NCI-H146 (cell line): ENCODE measurements at regions not wholly inside any gene's neighbourhood (a gene's known extent, or its start where the extent isn't known, plus 50 kb on each side); places are given as distances from the start of the nearest gene placed in this dataset.
"Not testable (repeated sequence)": the region's sequence is repeated elsewhere in the genome, so short reads cannot be mapped to it uniquely, and the experiment has no call there.

Experiments
- DNase-seq: peaks from one replicate; lab custom pipeline; 2025; lab: John Stamatoyannopoulos, UW

DNA sequence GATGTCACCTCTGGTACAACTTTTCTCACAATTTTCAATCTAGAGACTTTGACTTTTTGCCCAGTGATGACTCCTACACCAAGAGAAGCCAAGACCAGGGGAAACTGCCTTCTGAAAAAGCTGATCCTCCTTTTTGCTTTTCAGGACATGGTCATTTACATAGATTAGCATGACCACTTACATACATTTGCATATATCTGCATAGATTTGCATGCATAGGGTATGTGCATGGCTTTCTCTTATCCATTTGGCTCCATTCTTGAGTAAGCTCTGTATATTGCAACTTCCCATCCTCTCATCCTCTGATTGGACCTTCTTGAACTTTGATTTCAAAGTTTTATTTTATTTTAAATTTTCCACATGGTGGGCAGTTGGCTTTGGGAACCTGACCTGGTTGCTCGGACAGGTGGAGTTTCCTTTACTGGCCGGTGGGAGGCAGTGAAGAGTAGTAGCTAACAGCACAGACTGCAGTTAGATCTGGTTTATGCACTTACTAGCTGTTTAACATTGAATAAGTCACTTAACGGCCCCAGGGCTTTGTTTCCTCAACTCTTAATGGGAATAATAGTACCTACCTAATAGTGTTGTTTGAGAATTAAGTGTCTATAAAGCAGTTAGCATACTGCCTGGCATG lies 92.9 kb downstream of the GPR139 start:
- DNase-seq = peak; percentile 19

DNA sequence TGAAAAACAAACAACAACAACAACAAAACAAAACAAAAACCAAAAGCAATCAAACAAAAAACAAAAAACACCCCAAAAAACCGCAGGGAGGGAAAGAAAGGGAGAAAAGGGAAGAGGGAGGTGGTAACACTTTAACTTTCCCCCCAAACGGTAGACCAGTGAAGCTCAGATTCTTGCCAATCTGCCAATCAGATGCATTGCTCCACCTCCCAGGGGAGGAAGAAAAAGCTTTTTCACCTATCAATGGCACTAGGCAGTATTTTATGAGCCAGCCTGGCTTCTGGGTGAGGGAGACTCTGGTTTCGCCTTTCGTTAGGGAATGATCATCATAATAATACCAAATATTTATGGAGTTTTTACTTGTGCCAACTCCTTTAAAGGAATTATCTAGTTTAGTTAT lies 94.1 kb downstream of the GPR139 start:
- DNase-seq = no peak

- no peak for DNase-seq
Measured at GRCh38 chr16:19974607-19975006, 90.0 kb upstream of the GPRC5B start.

DNA sequence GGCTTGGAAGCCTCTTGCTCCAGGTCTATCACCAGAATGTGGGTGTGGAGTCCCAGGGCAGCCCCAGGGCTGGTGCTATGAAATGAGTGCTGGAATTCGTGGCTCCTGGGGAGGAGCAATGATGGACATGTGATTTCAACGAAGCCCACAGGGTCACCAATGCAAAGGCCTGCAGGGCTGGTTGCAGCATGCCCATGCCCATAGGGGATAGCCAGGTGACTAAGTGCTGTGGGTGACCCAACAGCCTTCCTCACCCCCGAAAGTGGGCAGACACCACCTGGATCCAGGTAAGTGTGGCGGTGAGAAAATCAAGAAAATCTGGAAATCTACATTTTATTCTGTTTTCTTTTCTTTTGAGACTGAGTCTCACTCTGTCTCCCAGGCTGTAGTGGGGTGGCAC lies 87.5 kb upstream of the GPRC5B start:
- DNase-seq = no peak

DNA sequence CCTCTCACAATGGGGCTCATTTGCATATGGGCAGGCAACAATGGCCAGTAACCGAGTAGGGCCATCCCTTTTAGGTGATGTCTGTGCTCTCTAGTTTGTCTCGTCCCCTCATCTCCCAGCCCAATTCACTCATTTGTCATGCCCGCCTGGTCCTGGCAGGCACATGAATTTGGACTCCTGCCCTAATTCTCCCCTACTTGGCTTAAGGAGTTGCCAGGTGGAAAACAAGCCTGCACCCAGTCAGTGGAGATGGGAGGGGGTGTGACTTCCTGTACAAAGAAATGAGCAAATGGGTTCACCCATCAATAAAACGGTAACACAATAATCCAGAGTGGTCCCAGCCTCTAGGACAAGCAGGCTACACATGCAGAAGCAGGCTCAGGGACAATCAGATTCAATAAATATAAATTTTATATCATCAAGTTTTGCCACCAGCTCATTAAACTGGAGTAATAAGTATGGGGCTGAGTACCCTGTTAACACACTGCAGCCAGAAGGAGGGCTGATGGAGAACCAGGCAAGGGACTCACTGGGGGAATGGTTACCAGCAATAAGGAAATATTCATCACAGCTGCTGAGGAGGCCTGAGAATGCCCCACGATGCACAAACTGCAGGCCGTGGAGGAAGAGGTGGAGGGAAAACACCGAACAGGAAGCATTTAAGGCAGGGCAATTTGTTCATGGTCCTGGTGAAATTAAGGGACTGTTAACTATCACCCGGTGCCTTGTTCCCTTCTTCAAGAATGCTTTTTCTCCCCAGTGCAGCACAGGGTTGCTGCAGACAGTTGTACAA lies 84.4 kb upstream of the GPRC5B start:
- no peak for DNase-seq

DNA sequence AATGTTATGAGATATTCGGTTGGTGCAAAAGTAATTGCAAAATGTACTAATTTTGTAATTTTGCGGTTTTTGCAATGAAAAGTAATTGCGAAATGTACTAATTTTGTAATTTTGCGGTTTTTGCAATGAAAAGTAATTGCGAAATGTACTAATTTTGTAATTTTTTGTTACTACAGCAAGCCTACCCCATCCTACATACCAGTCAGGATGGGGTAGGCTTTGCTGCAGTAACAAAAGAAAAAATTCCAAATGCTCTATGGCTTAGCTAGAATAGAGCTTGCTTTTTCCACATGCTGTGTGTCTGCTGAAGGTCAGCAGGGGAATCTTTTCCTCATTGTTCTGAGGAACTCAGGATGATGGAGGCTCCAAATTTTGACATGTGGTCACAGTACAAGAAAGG lies 83.3 kb upstream of the GPRC5B start:
- DNase-seq = no peak

- DNase-seq = no peak
Measured at GRCh38 chr16:19967561-19967960, 82.9 kb upstream of the GPRC5B start.

GRCh38 chr16:19963301-19963700 lies 78.7 kb upstream of the GPRC5B start:
- DNase-seq = no peak

GRCh38 chr16:19960183-19960582 lies 75.5 kb upstream of the GPRC5B start:
- no peak for DNase-seq

DNA sequence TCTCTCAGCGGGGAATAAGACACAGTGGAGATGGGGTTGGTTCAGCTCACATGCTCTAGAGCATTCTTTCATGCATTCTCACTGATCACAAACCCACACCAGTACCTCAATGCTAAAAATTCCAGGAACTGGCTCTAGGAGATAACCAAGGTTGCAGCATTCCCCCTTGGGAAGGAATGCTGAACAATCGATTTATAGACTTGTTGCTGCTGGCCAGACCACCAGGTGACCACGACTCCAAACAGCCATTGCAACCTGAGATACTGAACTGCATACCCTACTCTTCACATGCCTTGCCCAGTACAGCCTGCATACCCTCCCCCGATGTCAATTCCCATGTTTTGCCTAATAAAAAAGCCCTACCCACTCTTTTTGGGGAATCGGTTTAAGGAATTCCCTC lies 75.1 kb upstream of the GPRC5B start:
- peak; percentile 4 for DNase-seq

DNA sequence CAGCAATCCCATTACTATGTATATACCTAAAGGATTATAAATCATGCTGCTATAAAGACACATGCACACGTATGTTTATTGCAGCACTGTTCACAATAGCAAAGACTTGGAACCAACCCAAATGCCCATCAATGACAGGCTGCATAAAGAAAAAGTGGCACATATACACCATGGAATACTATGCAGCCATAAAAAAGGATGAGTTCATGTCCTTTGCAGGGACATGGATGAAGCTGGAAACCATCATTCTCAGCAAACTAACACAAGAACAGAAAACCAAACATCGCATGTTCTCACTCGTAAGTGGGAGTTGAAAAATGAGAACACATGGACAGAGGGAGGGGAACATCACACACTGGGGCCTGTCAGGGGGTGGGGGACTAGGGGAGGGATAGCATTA lies 71.2 kb upstream of the GPRC5B start:
- DNase-seq = not testable (repeated sequence)

GRCh38 chr16:19955084-19955483 lies 70.4 kb upstream of the GPRC5B start:
- not testable (repeated sequence) for DNase-seq

DNA sequence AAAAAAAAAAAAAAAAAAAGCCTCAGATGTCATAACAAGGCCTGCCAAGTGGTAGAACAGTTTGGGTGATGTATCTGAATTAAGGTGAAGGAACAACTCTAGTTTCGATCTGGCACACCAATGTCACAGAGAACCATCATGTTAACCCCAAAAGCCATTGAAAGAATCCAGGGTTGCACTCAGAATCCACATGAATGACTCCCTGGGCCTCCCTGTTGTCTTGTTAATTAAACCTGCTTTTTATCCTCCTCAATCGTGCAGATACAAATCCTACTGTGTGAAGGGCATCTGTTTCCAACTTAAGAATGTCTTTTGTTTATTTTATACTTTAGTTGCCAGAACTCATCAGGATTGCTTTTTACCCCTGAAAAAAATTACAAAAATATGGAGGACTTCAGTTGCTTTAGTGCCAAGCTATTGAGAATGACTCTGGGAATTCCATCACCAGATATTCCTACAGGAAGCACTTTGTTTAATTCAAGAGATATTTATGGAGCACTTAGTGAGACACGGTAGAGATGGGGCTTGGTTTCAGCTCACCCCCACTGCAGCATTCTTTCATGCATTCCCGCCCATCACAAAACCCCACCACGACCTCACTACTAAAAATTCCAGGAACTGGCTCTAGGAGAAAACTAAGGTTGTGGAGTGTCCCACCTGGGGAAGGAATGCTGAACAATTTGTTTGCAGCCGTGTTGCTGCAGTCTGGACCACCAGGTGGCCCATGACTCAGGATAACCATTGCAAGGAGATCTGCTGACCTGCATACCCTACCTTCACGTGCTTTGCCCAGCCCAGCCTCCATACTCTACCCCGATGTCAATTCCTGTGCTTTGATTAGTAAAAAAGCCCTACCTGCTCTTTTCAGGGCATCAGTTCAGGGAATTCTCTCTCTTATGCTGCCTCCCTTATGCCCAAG lies 63.8 kb upstream of the GPRC5B start:
- DNase-seq = no peak

DNA sequence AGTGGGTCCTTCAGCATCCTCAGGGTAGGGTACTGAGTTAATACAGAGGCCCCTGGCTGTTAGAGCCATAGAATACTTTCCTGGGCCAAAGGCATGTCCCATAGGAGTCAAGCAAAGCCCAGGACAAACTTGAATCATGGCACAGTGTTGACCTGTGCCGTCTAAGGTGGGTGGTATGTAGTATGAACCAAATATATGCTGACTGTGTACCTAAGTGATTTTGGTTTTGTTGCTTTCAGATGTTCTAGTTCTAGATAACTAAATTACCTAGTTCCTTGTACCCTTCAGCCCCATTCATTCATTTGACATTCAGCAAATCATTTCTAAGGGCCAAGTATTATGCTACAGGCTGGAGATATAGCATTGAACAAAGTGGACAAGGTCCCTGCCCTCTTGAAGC lies 61.3 kb upstream of the GPRC5B start:
- DNase-seq = no peak

DNA sequence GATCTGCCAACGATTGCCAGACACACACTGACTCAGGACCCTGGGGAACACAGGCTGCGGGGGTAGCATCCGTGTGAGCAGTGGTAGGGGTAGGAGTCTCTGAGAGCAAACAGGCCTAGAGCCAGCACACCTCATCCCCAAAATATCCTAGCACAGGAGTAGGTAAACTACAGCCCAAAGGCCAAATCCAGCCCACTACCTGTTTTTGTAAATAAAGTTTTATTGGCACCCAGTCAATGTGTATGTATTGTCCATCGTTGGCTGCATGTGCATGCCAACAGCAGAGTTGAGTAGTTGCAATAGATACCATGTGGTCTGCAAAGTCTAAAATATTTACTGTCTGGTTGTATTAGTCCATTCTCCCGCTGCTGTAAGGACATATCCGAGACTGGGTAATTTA lies 55.5 kb upstream of the GPRC5B start:
- no peak for DNase-seq

DNA sequence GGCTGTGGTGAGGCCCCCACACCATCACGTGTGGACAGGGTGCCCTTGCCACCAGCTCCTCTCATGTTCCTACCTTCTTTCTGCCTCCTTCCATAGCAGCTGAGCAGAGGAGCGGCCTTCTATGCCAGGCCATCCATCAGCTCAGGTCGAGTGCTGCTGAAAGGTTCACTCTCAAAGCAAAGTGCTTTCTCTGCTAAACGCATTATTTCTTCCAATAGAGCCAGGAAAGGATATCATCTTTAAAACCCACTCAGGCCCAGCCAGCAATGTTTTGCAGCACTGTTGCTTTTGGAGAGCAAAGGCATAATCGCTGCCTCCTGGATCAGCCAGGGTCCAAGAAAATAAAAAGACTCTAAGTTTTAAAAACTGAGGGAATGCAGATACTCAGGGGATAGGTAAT lies 54.9 kb upstream of the GPRC5B start:
- no peak for DNase-seq

DNA sequence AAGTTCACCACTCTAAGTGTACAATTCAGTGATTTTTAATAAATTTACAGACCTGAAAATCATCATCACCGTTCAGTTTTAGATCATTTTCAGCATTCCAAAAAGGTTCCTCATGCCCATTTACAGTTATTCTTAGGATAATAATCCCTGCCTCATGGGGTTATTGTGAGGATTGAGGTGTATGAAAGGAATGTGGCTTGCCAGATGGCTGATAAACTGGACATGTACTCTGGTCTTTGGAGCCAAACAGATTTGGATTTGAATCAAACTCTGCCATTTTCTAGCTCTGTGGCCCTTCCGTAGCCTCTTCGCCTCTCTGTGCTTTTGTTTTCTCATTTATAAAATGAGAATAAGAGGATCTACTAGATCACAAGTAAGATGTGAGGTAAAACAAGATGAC lies 53.9 kb upstream of the GPRC5B start:
- no peak for DNase-seq

- DNase-seq = no peak
Measured at GRCh38 chr16:19936441-19936840, 51.8 kb upstream of the GPRC5B start.

DNA sequence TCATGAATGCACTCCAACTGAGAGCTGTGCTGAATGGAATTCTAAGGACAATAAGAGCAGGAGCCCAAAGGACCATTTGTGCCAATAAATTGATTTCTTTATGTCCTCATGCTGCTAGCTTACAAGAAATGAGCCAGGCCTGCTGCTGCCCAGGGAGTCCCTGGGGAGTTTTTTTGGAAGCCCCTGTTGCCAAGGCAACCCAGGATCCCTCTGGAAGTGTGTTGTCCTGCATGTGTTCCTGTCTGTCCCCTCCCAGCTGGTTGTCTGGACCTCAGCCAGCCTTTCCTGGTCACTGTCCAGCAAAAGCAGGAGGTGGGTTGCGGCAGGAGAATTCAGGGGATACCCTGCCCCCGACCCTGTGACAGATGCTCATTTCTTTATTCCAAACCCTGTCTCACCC lies 51.0 kb upstream of the GPRC5B start:
- DNase-seq = peak; percentile 16
